GM23338 (cell line): ENCODE measurements at regions not wholly inside any gene's neighbourhood (a gene's known extent, or its start where the extent isn't known, plus 50 kb on each side); places are given as distances from the start of the nearest gene placed in this dataset.

Source experiments
- ATAC-seq: fragments of 200-7000 bp; cut with Tn5 transposase; 3 replicates; pipeline ENCODE4 v1.9.1; 2020
- DNase-seq: peaks from one replicate; pipeline ENCODE4 v3.0.0-alpha.2; 2015; ENCODE audit warnings: low spot score
- H2AFZ ChIP-seq: fragments of 200-600 bp; sonication (generic); 2 replicates; pipeline ENCODE4 v1.8.0; 2016; ENCODE audit warnings: antibody characterized with exemption, mild to moderate bottlenecking, moderate library complexity
- H3F3A ChIP-seq: fragments of 200-600 bp; sonication (generic); replicated peaks from 2 replicates; pipeline ENCODE4 v1.8.0; 2017; ENCODE audit warnings: antibody characterized with exemption, mixed run types, low read depth
- H3K27ac ChIP-seq: fragments of 200-600 bp; sonication (generic); 2 replicates; pipeline ENCODE4 v1.6.1; 2016; ENCODE audit warnings: low read depth
- H3K27me3 ChIP-seq: fragments of 200-600 bp; sonication (generic); 2 replicates; pipeline ENCODE4 v1.8.0; 2016; ENCODE audit warnings: mild to moderate bottlenecking, mixed run types, moderate library complexity; ENCODE audit not compliant: insufficient read depth
- H3K36me3 ChIP-seq: fragments of 200-600 bp; sonication (generic); 2 replicates; pipeline ENCODE4 v1.8.0; 2016; ENCODE audit warnings: mild to moderate bottlenecking; ENCODE audit not compliant: insufficient read depth
- H3K4me1 ChIP-seq: fragments of 200-600 bp; sonication (generic); 2 replicates; pipeline ENCODE4 v1.8.0; 2016; ENCODE audit warnings: mild to moderate bottlenecking, moderate library complexity; ENCODE audit not compliant: insufficient read depth
- H3K4me2 ChIP-seq: fragments of 200-600 bp; sonication (generic); 2 replicates; pipeline ENCODE4 v1.7.1; 2017; ENCODE audit warnings: mixed run types
- H3K4me3 ChIP-seq: fragments of 200-600 bp; sonication (generic); 2 replicates; pipeline ENCODE4 v1.6.1; 2016; ENCODE audit warnings: mixed run types
- H3K79me2 ChIP-seq: fragments of 200-600 bp; sonication (generic); replicated peaks from 2 replicates; pipeline ENCODE4 v1.8.0; 2017; ENCODE audit warnings: mild to moderate bottlenecking; ENCODE audit not compliant: insufficient read depth
- H3K9me2 ChIP-seq: fragments of 200-600 bp; sonication (generic); 2 replicates; pipeline ENCODE4 v1.8.0; 2017; ENCODE audit not compliant: insufficient read depth
- H4K20me1 ChIP-seq: fragments of 200-600 bp; sonication (generic); replicated peaks from 2 replicates; pipeline ENCODE4 v1.8.0; 2017; ENCODE audit warnings: mild to moderate bottlenecking; ENCODE audit not compliant: insufficient read depth
- H3K27ac Mint-ChIP-seq: 2 replicates; pipeline ENCODE4 v1.8.0; 2020; ENCODE audit warnings: inconsistent platforms, mild to moderate bottlenecking, moderate library complexity, mixed read lengths
- H3K27me3 Mint-ChIP-seq: 3 replicates; pipeline ENCODE4 v1.8.0; 2022; ENCODE audit warnings: low read depth, mild to moderate bottlenecking, moderate library complexity, mixed read lengths, inconsistent platforms; ENCODE audit not compliant: insufficient read depth, poor library complexity
- H3K36me3 Mint-ChIP-seq: 3 replicates; pipeline ENCODE4 v1.8.0; 2021; ENCODE audit warnings: low read depth, mild to moderate bottlenecking, inconsistent platforms, moderate library complexity, mixed read lengths
- H3K4me1 Mint-ChIP-seq: 3 replicates; pipeline ENCODE4 v1.8.0; 2020; ENCODE audit warnings: mild to moderate bottlenecking, inconsistent platforms, mixed read lengths
- H3K4me3 Mint-ChIP-seq: 3 replicates; pipeline ENCODE4 v1.8.0; 2021; ENCODE audit warnings: moderate library complexity, mild to moderate bottlenecking, inconsistent platforms, mixed read lengths
- H3K9me3 Mint-ChIP-seq: 3 replicates; pipeline ENCODE4 v1.8.0; 2020; ENCODE audit warnings: moderate library complexity, mild to moderate bottlenecking, inconsistent platforms, mixed read lengths
- CREB1 ChIP-seq: fragments of 250-450 bp; sonication (Bioruptor Pico); IDR thresholded peaks from 2 replicates; pipeline ENCODE4 v1.5.0; 2020; ENCODE audit warnings: low read depth, mild to moderate bottlenecking, moderate library complexity
- EZH2 ChIP-seq: fragments of 200-600 bp; sonication (generic); IDR thresholded peaks from one replicate; pipeline ENCODE4 v1.8.0; 2017; ENCODE audit warnings: antibody characterized with exemption, mild to moderate bottlenecking, low read depth; ENCODE audit not compliant: unreplicated experiment
- EZH2phosphoT487 ChIP-seq: fragments of 200-600 bp; sonication (generic); IDR thresholded peaks from one replicate; pipeline ENCODE4 v1.8.1; 2018; ENCODE audit warnings: antibody characterized with exemption; ENCODE audit not compliant: unreplicated experiment
- JUNB ChIP-seq: IDR thresholded peaks from one replicate; pipeline ENCODE4 v1.6.1; 2016; ENCODE audit warnings: antibody characterized with exemption; ENCODE audit not compliant: unreplicated experiment
- NANOG ChIP-seq: IDR thresholded peaks from 2 replicates; pipeline ENCODE4 v1.6.1; 2016; ENCODE audit warnings: antibody characterized with exemption, borderline replicate concordance
- POLR2AphosphoS5 ChIP-seq: IDR thresholded peaks from 2 replicates; pipeline ENCODE4 v1.6.1; 2016; ENCODE audit warnings: antibody characterized with exemption, low read depth
- STAT1 ChIP-seq: IDR thresholded peaks from one replicate; pipeline ENCODE4 v1.6.1; 2016; ENCODE audit warnings: antibody characterized with exemption; ENCODE audit not compliant: unreplicated experiment
- ZNF114 ChIP-seq: fragments of 250-450 bp; sonication (Bioruptor Pico); IDR thresholded peaks from 2 replicates; pipeline ENCODE4 v1.5.0; 2020; ENCODE audit warnings: mild to moderate bottlenecking, moderate library complexity
- ZNF331 ChIP-seq: fragments of 250-450 bp; sonication (Bioruptor Pico); IDR thresholded peaks from 2 replicates; pipeline ENCODE4 v1.5.0; 2020; ENCODE audit warnings: low read depth, mild to moderate bottlenecking, moderate library complexity
- TF ChIP-seq, protein P1 (sequence below): IDR thresholded peaks from 2 replicates; pipeline ENCODE4 v1.6.1; 2016; ENCODE audit warnings: antibody characterized with exemption
- TF ChIP-seq, protein P2 (sequence below): fragments of 250-450 bp; sonication (Bioruptor Pico); IDR thresholded peaks from 2 replicates; pipeline ENCODE4 v1.5.0; 2020; ENCODE audit warnings: mild to moderate bottlenecking, moderate library complexity

DNA sequence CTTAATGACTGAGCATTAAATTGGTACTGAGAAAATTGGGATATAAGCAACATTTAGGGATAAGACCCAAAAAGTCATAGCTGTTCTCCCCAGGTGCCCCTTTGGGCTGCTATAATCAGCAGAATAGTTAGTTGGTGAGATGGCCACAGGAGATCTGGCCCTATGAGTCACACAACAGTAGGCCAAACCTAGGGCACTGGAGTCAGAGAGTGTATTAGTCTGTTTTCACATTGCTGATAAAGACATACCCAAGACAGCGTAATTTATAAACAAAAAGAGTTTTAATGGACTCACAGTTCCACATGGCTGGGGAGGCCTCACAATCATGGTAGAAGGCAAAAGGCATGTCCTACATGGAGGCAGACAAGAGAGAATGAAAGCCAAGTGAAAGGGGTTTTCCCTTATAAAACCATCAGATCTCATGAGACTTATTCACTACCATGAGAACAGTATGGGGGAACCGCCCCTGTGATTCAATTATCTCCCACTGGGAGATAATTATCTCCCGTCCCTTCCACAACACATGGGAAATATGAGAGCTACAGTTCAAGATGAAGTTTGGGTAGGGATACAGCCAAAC, 338.3 kb upstream of the NR3C2 start:
- no peak overlapping the region for H3K27ac ChIP-seq
- peaks cover 13% of the 10 kb centered on the region for H3K4me1 ChIP-seq
- Mint-ChIP-seq H3K27ac (no peak overlapping the region), H3K36me3 (no peaks in the 10 kb centered on the region), H3K9me3 (no peaks in the 10 kb centered on the region), H3K27me3 (peaks cover 2% of the 10 kb centered on the region), H3K4me1 (peaks cover 12% of the 10 kb centered on the region), H3K4me3 (no peak overlapping the region)
- no peaks in the 10 kb centered on the region for H3F3A ChIP-seq
- no peaks in the 10 kb centered on the region for H3K27me3 ChIP-seq
- no peaks in the 10 kb centered on the region for H3K79me2 ChIP-seq
- no peaks in the 10 kb centered on the region for H4K20me1 ChIP-seq
- H3K9me2 ChIP-seq: no peaks in the 10 kb centered on the region; the same call in 1 of the 2 replicates
- no peaks in the 10 kb centered on the region for H3K36me3 ChIP-seq
- no peak for DNase-seq
- no peak overlapping the region for H2AFZ ChIP-seq
- TF ChIP-seq ZNF331: no peak
- TF ChIP-seq STAT1: no peak
- TF ChIP-seq, protein P1, sequence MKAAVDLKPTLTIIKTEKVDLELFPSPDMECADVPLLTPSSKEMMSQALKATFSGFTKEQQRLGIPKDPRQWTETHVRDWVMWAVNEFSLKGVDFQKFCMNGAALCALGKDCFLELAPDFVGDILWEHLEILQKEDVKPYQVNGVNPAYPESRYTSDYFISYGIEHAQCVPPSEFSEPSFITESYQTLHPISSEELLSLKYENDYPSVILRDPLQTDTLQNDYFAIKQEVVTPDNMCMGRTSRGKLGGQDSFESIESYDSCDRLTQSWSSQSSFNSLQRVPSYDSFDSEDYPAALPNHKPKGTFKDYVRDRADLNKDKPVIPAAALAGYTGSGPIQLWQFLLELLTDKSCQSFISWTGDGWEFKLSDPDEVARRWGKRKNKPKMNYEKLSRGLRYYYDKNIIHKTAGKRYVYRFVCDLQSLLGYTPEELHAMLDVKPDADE: no peak
- no peak for TF ChIP-seq POLR2AphosphoS5
- TF ChIP-seq JUNB: no peak
- TF ChIP-seq EZH2phosphoT487: no peak
- TF ChIP-seq ZNF114 (CRISPR knock-in tag): no peak
- TF ChIP-seq NANOG: no peak
- no peak for TF ChIP-seq CREB1 (CRISPR knock-in tag)
- H3K4me2 ChIP-seq: no peak overlapping the region
- ATAC-seq: no peak
- H3K4me3 ChIP-seq: no peak overlapping the region

DNA sequence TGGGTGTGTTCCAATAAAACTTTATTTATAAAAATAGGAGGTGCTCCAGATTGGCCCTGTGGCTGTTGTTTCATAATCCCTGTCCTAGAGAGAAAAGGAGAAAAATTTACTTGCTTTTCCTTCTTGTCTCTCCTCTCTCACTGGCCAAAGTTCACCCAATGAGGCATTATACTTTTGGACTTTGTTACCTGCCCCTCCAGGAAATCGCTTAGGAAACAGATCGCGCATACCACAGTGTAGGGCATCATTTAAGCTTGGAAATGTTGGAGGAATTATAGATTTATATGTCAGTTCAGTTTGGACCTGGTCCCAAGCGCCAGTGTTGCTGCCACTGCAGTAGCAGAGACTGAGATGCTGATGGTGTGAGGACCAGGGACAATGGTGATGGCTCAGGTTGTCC, 337.6 kb upstream of the NR3C2 start:
- Histone ChIP-seq H3K9me2 (no peaks in the 10 kb centered on the region; the same call in 1 of the 2 replicates), H2AFZ (no peak overlapping the region), H3F3A (no peaks in the 10 kb centered on the region), H3K4me3 (no peak overlapping the region), H4K20me1 (no peaks in the 10 kb centered on the region), H3K27me3 (no peaks in the 10 kb centered on the region), H3K4me2 (no peak overlapping the region), H3K4me1 (peaks cover 13% of the 10 kb centered on the region), H3K79me2 (no peaks in the 10 kb centered on the region), H3K27ac (no peak overlapping the region), H3K36me3 (no peaks in the 10 kb centered on the region)
- no peaks in the 10 kb centered on the region for H3K36me3 Mint-ChIP-seq
- no peak for DNase-seq
- H3K27ac Mint-ChIP-seq: no peak overlapping the region
- peaks cover 2% of the 10 kb centered on the region for H3K27me3 Mint-ChIP-seq
- peaks cover 12% of the 10 kb centered on the region for H3K4me1 Mint-ChIP-seq
- no peak overlapping the region for H3K4me3 Mint-ChIP-seq
- ATAC-seq: no peak
- H3K9me3 Mint-ChIP-seq: no peaks in the 10 kb centered on the region
- no peak for TF ChIP-seq CREB1 (CRISPR knock-in tag)
- TF ChIP-seq, protein P2, sequence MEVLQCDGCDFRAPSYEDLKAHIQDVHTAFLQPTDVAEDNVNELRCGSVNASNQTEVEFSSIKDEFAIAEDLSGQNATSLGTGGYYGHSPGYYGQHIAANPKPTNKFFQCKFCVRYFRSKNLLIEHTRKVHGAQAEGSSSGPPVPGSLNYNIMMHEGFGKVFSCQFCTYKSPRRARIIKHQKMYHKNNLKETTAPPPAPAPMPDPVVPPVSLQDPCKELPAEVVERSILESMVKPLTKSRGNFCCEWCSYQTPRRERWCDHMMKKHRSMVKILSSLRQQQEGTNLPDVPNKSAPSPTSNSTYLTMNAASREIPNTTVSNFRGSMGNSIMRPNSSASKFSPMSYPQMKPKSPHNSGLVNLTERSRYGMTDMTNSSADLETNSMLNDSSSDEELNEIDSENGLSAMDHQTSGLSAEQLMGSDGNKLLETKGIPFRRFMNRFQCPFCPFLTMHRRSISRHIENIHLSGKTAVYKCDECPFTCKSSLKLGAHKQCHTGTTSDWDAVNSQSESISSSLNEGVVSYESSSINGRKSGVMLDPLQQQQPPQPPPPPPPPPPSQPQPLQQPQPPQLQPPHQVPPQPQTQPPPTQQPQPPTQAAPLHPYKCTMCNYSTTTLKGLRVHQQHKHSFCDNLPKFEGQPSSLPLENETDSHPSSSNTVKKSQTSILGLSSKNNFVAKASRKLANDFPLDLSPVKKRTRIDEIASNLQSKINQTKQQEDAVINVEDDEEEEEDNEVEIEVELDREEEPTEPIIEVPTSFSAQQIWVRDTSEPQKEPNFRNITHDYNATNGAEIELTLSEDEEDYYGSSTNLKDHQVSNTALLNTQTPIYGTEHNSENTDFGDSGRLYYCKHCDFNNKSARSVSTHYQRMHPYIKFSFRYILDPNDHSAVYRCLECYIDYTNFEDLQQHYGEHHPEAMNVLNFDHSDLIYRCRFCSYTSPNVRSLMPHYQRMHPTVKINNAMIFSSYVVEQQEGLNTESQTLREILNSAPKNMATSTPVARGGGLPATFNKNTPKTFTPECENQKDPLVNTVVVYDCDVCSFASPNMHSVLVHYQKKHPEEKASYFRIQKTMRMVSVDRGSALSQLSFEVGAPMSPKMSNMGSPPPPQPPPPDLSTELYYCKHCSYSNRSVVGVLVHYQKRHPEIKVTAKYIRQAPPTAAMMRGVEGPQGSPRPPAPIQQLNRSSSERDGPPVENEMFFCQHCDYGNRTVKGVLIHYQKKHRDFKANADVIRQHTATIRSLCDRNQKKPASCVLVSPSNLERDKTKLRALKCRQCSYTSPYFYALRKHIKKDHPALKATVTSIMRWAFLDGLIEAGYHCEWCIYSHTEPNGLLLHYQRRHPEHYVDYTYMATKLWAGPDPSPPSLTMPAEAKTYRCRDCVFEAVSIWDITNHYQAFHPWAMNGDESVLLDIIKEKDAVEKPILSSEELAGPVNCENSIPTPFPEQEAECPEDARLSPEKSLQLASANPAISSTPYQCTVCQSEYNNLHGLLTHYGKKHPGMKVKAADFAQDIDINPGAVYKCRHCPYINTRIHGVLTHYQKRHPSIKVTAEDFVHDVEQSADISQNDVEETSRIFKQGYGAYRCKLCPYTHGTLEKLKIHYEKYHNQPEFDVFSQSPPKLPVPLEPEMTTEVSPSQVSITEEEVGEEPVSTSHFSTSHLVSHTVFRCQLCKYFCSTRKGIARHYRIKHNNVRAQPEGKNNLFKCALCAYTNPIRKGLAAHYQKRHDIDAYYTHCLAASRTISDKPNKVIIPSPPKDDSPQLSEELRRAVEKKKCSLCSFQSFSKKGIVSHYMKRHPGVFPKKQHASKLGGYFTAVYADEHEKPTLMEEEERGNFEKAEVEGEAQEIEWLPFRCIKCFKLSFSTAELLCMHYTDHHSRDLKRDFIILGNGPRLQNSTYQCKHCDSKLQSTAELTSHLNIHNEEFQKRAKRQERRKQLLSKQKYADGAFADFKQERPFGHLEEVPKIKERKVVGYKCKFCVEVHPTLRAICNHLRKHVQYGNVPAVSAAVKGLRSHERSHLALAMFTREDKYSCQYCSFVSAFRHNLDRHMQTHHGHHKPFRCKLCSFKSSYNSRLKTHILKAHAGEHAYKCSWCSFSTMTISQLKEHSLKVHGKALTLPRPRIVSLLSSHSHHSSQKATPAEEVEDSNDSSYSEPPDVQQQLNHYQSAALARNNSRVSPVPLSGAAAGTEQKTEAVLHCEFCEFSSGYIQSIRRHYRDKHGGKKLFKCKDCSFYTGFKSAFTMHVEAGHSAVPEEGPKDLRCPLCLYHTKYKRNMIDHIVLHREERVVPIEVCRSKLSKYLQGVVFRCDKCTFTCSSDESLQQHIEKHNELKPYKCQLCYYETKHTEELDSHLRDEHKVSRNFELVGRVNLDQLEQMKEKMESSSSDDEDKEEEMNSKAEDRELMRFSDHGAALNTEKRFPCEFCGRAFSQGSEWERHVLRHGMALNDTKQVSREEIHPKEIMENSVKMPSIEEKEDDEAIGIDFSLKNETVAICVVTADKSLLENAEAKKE (CRISPR knock-in tag): no peak
- TF ChIP-seq ZNF114 (CRISPR knock-in tag): no peak
- no peak for TF ChIP-seq NANOG
- TF ChIP-seq EZH2: no peak
- TF ChIP-seq ZNF331: no peak
- no peak for TF ChIP-seq EZH2phosphoT487
- no peak for TF ChIP-seq JUNB
- TF ChIP-seq, protein P1: no peak
- no peak for TF ChIP-seq STAT1
- TF ChIP-seq POLR2AphosphoS5: no peak
